Prostate gland (tissue), 2 donors: ENCODE measurements at regions not wholly inside any gene's neighbourhood (a gene's known extent, or its start where the extent isn't known, plus 50 kb on each side); places are given as distances from the start of the nearest gene placed in this dataset.
A peak's percentile ranks its signal among the peaks of the same experiment; 100 is the strongest.

Experiments used
- DNase-seq: peaks from one replicate; pipeline ENCODE4 v3.0.0-alpha.2; 2019; ENCODE audit warnings: low spot score
- H3K27ac ChIP-seq, 2 donors: fragments of 200-600 bp; sonication (generic); 2 replicates each; pipeline ENCODE4 v1.5.1; 2017 to 2019
- H3K27me3 ChIP-seq: fragments of 200-600 bp; sonication (generic); replicated peaks from 2 replicates; pipeline ENCODE4 v1.5.1; 2019; ENCODE audit not compliant: insufficient read depth
- H3K36me3 ChIP-seq, 2 donors: fragments of 200-600 bp; sonication (generic); 1 replicate in 1 of 2; 2 replicates in 1 of 2; pipeline versions ENCODE4 v1.5.1 to v1.8.1; 2017 to 2019
- H3K4me1 ChIP-seq: fragments of 200-600 bp; sonication (generic); replicated peaks from 2 replicates; pipeline ENCODE4 v1.5.1; 2019
- H3K4me3 ChIP-seq, 2 donors: fragments of 200-600 bp; sonication (generic); 2 replicates each; pipeline ENCODE4 v1.5.1; 2017 to 2019
- H3K9me3 ChIP-seq: fragments of 200-600 bp; sonication (generic); 2 replicates; pipeline ENCODE4 v1.5.1; 2017
- CTCF ChIP-seq, 4 experiments: fragments of 200-600 bp in 2 of 4; fragments of 450-650 bp in 2 of 4; sonication (generic) in 2 of 4; IDR thresholded peaks; 1 replicate in 3 of 4; 2 replicates in 1 of 4; pipeline ENCODE4 v1.5.1; 2016 to 2019; ENCODE audit warnings: antibody characterized with exemption in 4 of 4, mild to moderate bottlenecking in 2 of 4, moderate library complexity in 2 of 4
- POLR2A ChIP-seq: fragments of 450-650 bp; IDR thresholded peaks from one replicate; pipeline ENCODE4 v1.6.1; 2016; ENCODE audit warnings: antibody characterized with exemption, mild to moderate bottlenecking
- POLR2AphosphoS5 ChIP-seq: sonication (generic); formaldehyde crosslinking; IDR thresholded peaks from one replicate; pipeline ENCODE4 v1.6.1; 2017; ENCODE audit warnings: antibody characterized with exemption
- WGBS: methylation state at CpG from one replicate; pipeline ENCODE4 v1.1.5; 2018; 5-methylcytosine and 5-hydroxymethylcytosine counted together
- intact Hi-C: fragments of 100-400 bp; cut with DNase I; formaldehyde crosslinking; loops from one replicate; pipeline ENCODE4 v1.14.2; 2022

GRCh38 chr12:19644571-19644970 is 205.3 kb downstream of the AEBP2 start:
- WGBS: 88% methylated on average over 3 of the region's 3 CpGs
- no peaks in the 10 kb centered on the region for H3K27me3 ChIP-seq
- H3K27ac ChIP-seq: no peak overlapping the region
- no peaks in the 10 kb centered on the region for H3K9me3 ChIP-seq
- DNase-seq: no peak
- intact Hi-C loops: no loop called here
- no peak for TF ChIP-seq CTCF (IDR thresholded peaks at IDR 0.05)
- no peak for TF ChIP-seq POLR2A
- TF ChIP-seq POLR2AphosphoS5: no peak
- no peaks in the 10 kb centered on the region for H3K4me1 ChIP-seq
- no peak overlapping the region for H3K4me3 ChIP-seq
- H3K36me3 ChIP-seq: no peaks in the 10 kb centered on the region

DNA sequence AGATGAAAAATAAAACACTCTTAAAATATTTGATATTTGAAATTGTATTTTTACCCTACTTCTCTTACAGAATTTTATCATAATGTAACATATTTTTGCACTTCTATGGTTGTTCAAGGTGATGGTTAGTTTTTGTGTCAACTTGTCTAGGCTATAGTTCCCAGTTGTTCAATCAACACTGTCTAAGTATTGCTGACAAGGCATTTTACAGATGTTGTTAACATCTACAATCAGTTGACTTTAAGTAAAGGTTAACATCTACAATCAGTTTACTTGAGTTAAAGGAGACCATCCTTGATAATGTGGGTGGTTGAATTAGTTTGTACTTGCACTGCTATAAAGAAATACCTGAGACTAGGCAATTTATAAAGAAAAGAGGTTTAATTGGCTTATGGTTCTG is 206.5 kb downstream of the AEBP2 start:
- Histone ChIP-seq H3K27ac (no peak overlapping the region), H3K27me3 (no peaks in the 10 kb centered on the region), H3K4me3 (no peak overlapping the region), H3K4me1 (no peaks in the 10 kb centered on the region), H3K9me3 (no peaks in the 10 kb centered on the region), H3K36me3 (no peaks in the 10 kb centered on the region)
- no peak for TF ChIP-seq CTCF (IDR thresholded peaks at IDR 0.05)
- TF ChIP-seq POLR2AphosphoS5: no peak
- TF ChIP-seq POLR2A: no peak
- DNase-seq: no peak
- intact Hi-C loops: loop anchor here (5.0 kb wide), 1 partner anchor 134 kb away; no protein-coding TSS in a partner anchor

DNA sequence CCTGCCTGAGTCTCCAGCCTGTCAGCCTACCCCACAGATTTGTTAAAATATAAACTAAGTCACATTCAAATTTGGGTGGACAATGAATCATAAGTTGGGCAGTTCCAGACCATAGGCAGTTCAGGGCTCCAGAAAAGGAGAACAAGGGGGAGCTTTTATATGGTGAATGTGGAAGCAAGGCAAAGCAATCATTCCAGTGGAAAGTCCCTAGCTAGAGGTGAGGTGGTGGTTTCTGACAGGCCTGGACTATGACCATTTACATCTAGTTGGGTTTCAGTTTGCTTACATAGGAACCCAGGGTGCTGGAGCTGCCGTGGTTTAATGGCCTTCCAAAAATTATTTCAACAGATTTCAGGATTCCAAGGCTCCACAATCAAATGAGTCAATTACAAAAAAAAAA is 207.3 kb downstream of the AEBP2 start:
- DNase-seq: no peak
- Histone ChIP-seq H3K27ac (no peak overlapping the region), H3K36me3 (no peaks in the 10 kb centered on the region), H3K4me3 (no peak overlapping the region), H3K27me3 (no peaks in the 10 kb centered on the region), H3K9me3 (no peaks in the 10 kb centered on the region), H3K4me1 (no peaks in the 10 kb centered on the region)
- WGBS: 81% methylated on average over 1 of the region's 1 CpG
- intact Hi-C loops: loop anchor here (5.0 kb wide), 1 partner anchor 134 kb away; no protein-coding TSS in a partner anchor
- TF ChIP-seq POLR2AphosphoS5: no peak
- TF ChIP-seq POLR2A: no peak
- no peak for TF ChIP-seq CTCF (IDR thresholded peaks at IDR 0.05)

GRCh38 chr12:19647806-19648556 is 208.7 kb downstream of the AEBP2 start:
- Histone ChIP-seq H3K4me1 (no peaks in the 10 kb centered on the region), H3K27ac (no peak overlapping the region), H3K4me3 (no peak overlapping the region), H3K27me3 (no peaks in the 10 kb centered on the region), H3K36me3 (no peaks in the 10 kb centered on the region), H3K9me3 (no peaks in the 10 kb centered on the region)
- TF ChIP-seq CTCF (IDR thresholded peaks at IDR 0.05): peak in 1 of 4 experiments; percentile 9
- no peak for TF ChIP-seq POLR2AphosphoS5
- 26% methylated on average over 8 of the region's 8 CpGs for WGBS
- no peak for DNase-seq
- intact Hi-C loops: loop anchor here (5.0 kb wide), 1 partner anchor 136 kb away; no protein-coding TSS in a partner anchor

GRCh38 chr12:19648591-19648990 is 209.3 kb downstream of the AEBP2 start:
- Histone ChIP-seq H3K36me3 (no peaks in the 10 kb centered on the region), H3K27ac (no peak overlapping the region), H3K27me3 (no peaks in the 10 kb centered on the region), H3K9me3 (no peaks in the 10 kb centered on the region), H3K4me1 (no peaks in the 10 kb centered on the region), H3K4me3 (no peak overlapping the region)
- no peak for DNase-seq
- 87% methylated on average over 3 of the region's 3 CpGs for WGBS
- no peak for TF ChIP-seq POLR2A
- TF ChIP-seq POLR2AphosphoS5: no peak
- peak in 1 of 4 experiments; percentile 6 for TF ChIP-seq CTCF (IDR thresholded peaks at IDR 0.05)
- intact Hi-C loops: loop anchor here (5.0 kb wide), 1 partner anchor 136 kb away; no protein-coding TSS in a partner anchor
